Astrocyte (in vitro differentiated cells and primary cell): ENCODE measurements at regions not wholly inside any gene's neighbourhood (a gene's known extent, or its start where the extent isn't known, plus 50 kb on each side); places are given as distances from the start of the nearest gene placed in this dataset.

Experiments used
- DNase-seq: peaks from one replicate; pipeline ENCODE4 v3.0.0-alpha.2; 2010; ENCODE audit warnings: low read depth
- FAIRE-seq: peaks from 2 replicates; lab custom pipeline; 2011; peaks lifted over from hg19 to GRCh38; lab: Jason Lieb, UNC
- H2AFZ ChIP-seq: 2 replicates; pipeline ENCODE4 v1.6.0; 2012; ENCODE audit warnings: low read depth, low read length, inconsistent platforms
- H3K27ac ChIP-seq: 2 replicates; pipeline ENCODE4 v1.5.1; 2011; ENCODE audit warnings: low read depth, low read length, inconsistent platforms
- H3K27me3 ChIP-seq: 2 replicates; pipeline ENCODE4 v1.6.0; 2011; ENCODE audit warnings: low read length, inconsistent platforms; ENCODE audit not compliant: insufficient read depth
- H3K36me3 ChIP-seq: 2 replicates; pipeline ENCODE4 v1.5.1; 2011; ENCODE audit warnings: low read length, inconsistent platforms; ENCODE audit not compliant: insufficient read depth
- H3K4me1 ChIP-seq: 2 replicates; pipeline ENCODE4 v1.5.1; 2011; ENCODE audit warnings: low read length, inconsistent platforms; ENCODE audit not compliant: insufficient read depth
- H3K4me2 ChIP-seq: 2 replicates; pipeline ENCODE4 v1.6.0; 2012; ENCODE audit warnings: low read length, inconsistent platforms
- H3K4me3 ChIP-seq: 2 replicates; pipeline ENCODE4 v1.5.1; 2011; ENCODE audit warnings: low read depth, mild to moderate bottlenecking, low read length, inconsistent platforms; ENCODE audit not compliant: insufficient read depth
- H3K79me2 ChIP-seq: 2 replicates; pipeline ENCODE4 v1.6.0; 2012; ENCODE audit warnings: mild to moderate bottlenecking, low read length, inconsistent platforms; ENCODE audit not compliant: insufficient read depth
- H3K9ac ChIP-seq: 2 replicates; pipeline ENCODE4 v1.6.0; 2012; ENCODE audit warnings: mild to moderate bottlenecking, low read length, inconsistent platforms
- H3K9me3 ChIP-seq: 2 replicates; pipeline ENCODE4 v1.5.1; 2012; ENCODE audit warnings: low read depth, mild to moderate bottlenecking, low read length, inconsistent platforms; ENCODE audit not compliant: insufficient read depth
- H4K20me1 ChIP-seq: 2 replicates; pipeline ENCODE4 v1.6.0; 2012; ENCODE audit warnings: low read length, inconsistent platforms; ENCODE audit not compliant: insufficient read depth
- H3K27ac Mint-ChIP-seq: one replicate; pipeline ENCODE4 v1.8.0; 2021; ENCODE audit warnings: mild to moderate bottlenecking, mixed read lengths; ENCODE audit not compliant: unreplicated experiment
- H3K27me3 Mint-ChIP-seq: one replicate; pipeline ENCODE4 v1.8.0; 2021; ENCODE audit warnings: low read depth, mixed read lengths; ENCODE audit not compliant: unreplicated experiment
- H3K36me3 Mint-ChIP-seq: one replicate; pipeline ENCODE4 v1.8.0; 2021; ENCODE audit warnings: low read depth, mixed read lengths; ENCODE audit not compliant: unreplicated experiment
- H3K4me1 Mint-ChIP-seq: one replicate; pipeline ENCODE4 v1.8.0; 2021; ENCODE audit warnings: low read depth, mixed read lengths; ENCODE audit not compliant: unreplicated experiment
- H3K4me3 Mint-ChIP-seq: one replicate; pipeline ENCODE4 v1.8.0; 2021; ENCODE audit warnings: mild to moderate bottlenecking, moderate library complexity, mixed read lengths; ENCODE audit not compliant: unreplicated experiment
- H3K9me3 Mint-ChIP-seq: one replicate; pipeline ENCODE4 v1.8.0; 2021; ENCODE audit warnings: mild to moderate bottlenecking, mixed read lengths; ENCODE audit not compliant: unreplicated experiment
- EZH2 ChIP-seq: IDR thresholded peaks from 2 replicates; pipeline ENCODE4 v1.6.1; 2012; ENCODE audit warnings: mild to moderate bottlenecking, low read length, inconsistent platforms; ENCODE audit not compliant: insufficient read depth
- TF ChIP-seq, protein P1 (sequence below): IDR thresholded peaks from 2 replicates; pipeline ENCODE4 v1.5.1; 2011; ENCODE audit warnings: low read depth, mild to moderate bottlenecking, inconsistent platforms, low read length, moderate library complexity; ENCODE audit not compliant: insufficient read depth

DNA sequence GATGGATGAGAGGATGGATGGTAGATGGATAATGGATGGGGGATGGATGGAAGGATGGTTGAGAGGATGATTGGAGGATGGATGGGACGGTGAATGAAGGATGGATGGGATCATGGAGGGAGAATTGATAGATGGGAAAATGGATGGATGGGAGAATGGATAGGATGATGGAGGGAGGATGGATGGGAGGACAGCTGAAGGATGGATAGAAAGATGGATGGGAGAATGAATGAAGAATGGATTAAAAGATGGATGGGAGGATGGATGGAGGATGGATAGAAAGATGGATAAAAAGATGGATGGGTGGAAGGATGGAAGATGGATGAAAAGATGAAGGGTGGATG, 218.3 kb upstream of the IER5L start:
- Mint-ChIP-seq H3K27me3 (peaks cover 7% of the 10 kb centered on the region), H3K4me3 (no peak overlapping the region), H3K36me3 (no peaks in the 10 kb centered on the region), H3K27ac (no peak overlapping the region), H3K9me3 (no peaks in the 10 kb centered on the region), H3K4me1 (no peaks in the 10 kb centered on the region)
- Histone ChIP-seq H3K36me3 (no peaks in the 10 kb centered on the region), H2AFZ (no peak overlapping the region), H3K9me3 (peaks cover 2% of the 10 kb centered on the region), H3K9ac (no peak overlapping the region), H3K27ac (no peak overlapping the region), H3K4me2 (no peak overlapping the region), H3K4me3 (no peak overlapping the region), H3K79me2 (no peaks in the 10 kb centered on the region), H3K4me1 (no peaks in the 10 kb centered on the region), H4K20me1 (no peaks in the 10 kb centered on the region), H3K27me3 (peaks cover 9% of the 10 kb centered on the region)
- no peak for TF ChIP-seq EZH2
- TF ChIP-seq, protein P1, sequence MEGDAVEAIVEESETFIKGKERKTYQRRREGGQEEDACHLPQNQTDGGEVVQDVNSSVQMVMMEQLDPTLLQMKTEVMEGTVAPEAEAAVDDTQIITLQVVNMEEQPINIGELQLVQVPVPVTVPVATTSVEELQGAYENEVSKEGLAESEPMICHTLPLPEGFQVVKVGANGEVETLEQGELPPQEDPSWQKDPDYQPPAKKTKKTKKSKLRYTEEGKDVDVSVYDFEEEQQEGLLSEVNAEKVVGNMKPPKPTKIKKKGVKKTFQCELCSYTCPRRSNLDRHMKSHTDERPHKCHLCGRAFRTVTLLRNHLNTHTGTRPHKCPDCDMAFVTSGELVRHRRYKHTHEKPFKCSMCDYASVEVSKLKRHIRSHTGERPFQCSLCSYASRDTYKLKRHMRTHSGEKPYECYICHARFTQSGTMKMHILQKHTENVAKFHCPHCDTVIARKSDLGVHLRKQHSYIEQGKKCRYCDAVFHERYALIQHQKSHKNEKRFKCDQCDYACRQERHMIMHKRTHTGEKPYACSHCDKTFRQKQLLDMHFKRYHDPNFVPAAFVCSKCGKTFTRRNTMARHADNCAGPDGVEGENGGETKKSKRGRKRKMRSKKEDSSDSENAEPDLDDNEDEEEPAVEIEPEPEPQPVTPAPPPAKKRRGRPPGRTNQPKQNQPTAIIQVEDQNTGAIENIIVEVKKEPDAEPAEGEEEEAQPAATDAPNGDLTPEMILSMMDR: no peak
- DNase-seq (no peak), FAIRE-seq (no peak)

GRCh38 chr9:129395633-129396364, 217.7 kb upstream of the IER5L start:
- H3K9me3 ChIP-seq: peaks cover 2% of the 10 kb centered on the region
- no peak overlapping the region for H2AFZ ChIP-seq
- no peaks in the 10 kb centered on the region for H3K36me3 Mint-ChIP-seq
- H3K27ac Mint-ChIP-seq: no peak overlapping the region
- DNase-seq (no peak), FAIRE-seq (no peak)
- no peaks in the 10 kb centered on the region for H3K36me3 ChIP-seq
- H4K20me1 ChIP-seq: no peaks in the 10 kb centered on the region
- H3K27me3 ChIP-seq: peaks cover 9% of the 10 kb centered on the region
- H3K4me2 ChIP-seq: no peak overlapping the region
- H3K4me3 Mint-ChIP-seq: no peak overlapping the region
- H3K4me1 Mint-ChIP-seq: no peaks in the 10 kb centered on the region
- no peak overlapping the region for H3K9ac ChIP-seq
- H3K27ac ChIP-seq: no peak overlapping the region
- TF ChIP-seq, protein P1: no peak
- no peak for TF ChIP-seq EZH2
- no peaks in the 10 kb centered on the region for H3K79me2 ChIP-seq
- H3K4me3 ChIP-seq: no peak overlapping the region
- H3K4me1 ChIP-seq: no peaks in the 10 kb centered on the region
- H3K9me3 Mint-ChIP-seq: no peaks in the 10 kb centered on the region
- H3K27me3 Mint-ChIP-seq: peaks cover 10% of the 10 kb centered on the region

- Histone ChIP-seq H3K27ac (no peak overlapping the region), H3K4me1 (no peaks in the 10 kb centered on the region), H4K20me1 (no peaks in the 10 kb centered on the region)
These were observed 216.8 kb upstream of the IER5L start for GRCh38 chr9:129394886-129395279.

More at GRCh38 chr9:129394886-129395279, 216.8 kb upstream of the IER5L start:
- Mint-ChIP-seq H3K27me3 (peaks cover 11% of the 10 kb centered on the region), H3K4me1 (no peaks in the 10 kb centered on the region), H3K27ac (no peak overlapping the region), H3K4me3 (no peak overlapping the region), H3K9me3 (no peaks in the 10 kb centered on the region), H3K36me3 (no peaks in the 10 kb centered on the region)
- Histone ChIP-seq H2AFZ (no peak overlapping the region), H3K79me2 (no peaks in the 10 kb centered on the region), H3K9ac (no peak overlapping the region), H3K9me3 (peaks cover 2% of the 10 kb centered on the region), H3K36me3 (no peaks in the 10 kb centered on the region), H3K4me2 (no peak overlapping the region), H3K4me3 (no peak overlapping the region), H3K27me3 (peaks cover 9% of the 10 kb centered on the region)
- DNase-seq (no peak), FAIRE-seq (no peak)
- TF ChIP-seq EZH2: no peak
- TF ChIP-seq, protein P1: no peak
